Fibroblast of lung (primary cell): ENCODE measurements at regions not wholly inside any gene's neighbourhood (a gene's known extent, or its start where the extent isn't known, plus 50 kb on each side); places are given as distances from the start of the nearest gene placed in this dataset.

Experiments used
- DNase-seq, 2 donors: peaks; one replicate each; pipeline versions ENCODE4 v3.0.0 to v3.0.0-alpha.2; 2010; ENCODE audit warnings: low read depth in 2 of 2
- H2AFZ ChIP-seq: 2 replicates; pipeline ENCODE4 v1.5.1; 2012; ENCODE audit warnings: low read length, control low read depth, inconsistent platforms
- H3K27ac ChIP-seq: 2 replicates; pipeline ENCODE4 v1.5.1; 2011; ENCODE audit warnings: low read length, control low read depth; ENCODE audit not compliant: insufficient read depth
- H3K27me3 ChIP-seq: 2 replicates; pipeline ENCODE4 v1.5.1; 2011; ENCODE audit warnings: mild to moderate bottlenecking, low read length; ENCODE audit not compliant: control insufficient read depth, insufficient read depth
- H3K36me3 ChIP-seq: 2 replicates; pipeline ENCODE4 v1.5.1; 2011; ENCODE audit warnings: low read length; ENCODE audit not compliant: control insufficient read depth, insufficient read depth
- H3K4me1 ChIP-seq: 2 replicates; pipeline ENCODE4 v1.5.1; 2011; ENCODE audit warnings: low read length; ENCODE audit not compliant: control insufficient read depth, insufficient read depth; ENCODE audit errors: extremely low read depth
- H3K4me2 ChIP-seq: 2 replicates; pipeline ENCODE4 v1.5.1; 2011; ENCODE audit warnings: low read length, control low read depth; ENCODE audit not compliant: insufficient read depth; ENCODE audit errors: extremely low read depth
- H3K4me3 ChIP-seq, 4 experiments: fragments of 200-600 bp in 1 of 4; sonication (generic) in 1 of 4; replicated peaks in 1 of 4; 2 replicates each; pipeline ENCODE4 v1.5.1; 2011 to 2016; ENCODE audit warnings: low read length in 4 of 4, low read depth in 3 of 4, mild to moderate bottlenecking in 3 of 4, control low read depth in 2 of 4, inconsistent platforms in 1 of 4, mixed read lengths in 1 of 4; ENCODE audit not compliant: insufficient read depth in 1 of 4; ENCODE audit errors: control extremely low read depth in 1 of 4
- H3K79me2 ChIP-seq: 2 replicates; pipeline ENCODE4 v1.5.1; 2012; ENCODE audit warnings: mild to moderate bottlenecking, low read length, inconsistent platforms; ENCODE audit not compliant: control insufficient read depth, insufficient read depth
- H3K9ac ChIP-seq: 2 replicates; pipeline ENCODE4 v1.5.1; 2011; ENCODE audit warnings: mild to moderate bottlenecking, low read length, control low read depth; ENCODE audit not compliant: insufficient read depth
- H3K9me3 ChIP-seq: 2 replicates; pipeline ENCODE4 v1.5.1; 2012; ENCODE audit warnings: low read depth, low read length; ENCODE audit not compliant: control insufficient read depth, insufficient read depth
- H4K20me1 ChIP-seq: 2 replicates; pipeline ENCODE4 v1.5.1; 2011; ENCODE audit warnings: low read length; ENCODE audit not compliant: control insufficient read depth, insufficient read depth; ENCODE audit errors: extremely low read depth
- EZH2 ChIP-seq: IDR thresholded peaks from 2 replicates; pipeline ENCODE4 v1.5.1; 2012; ENCODE audit warnings: low read length, control low read depth, mild to moderate bottlenecking; ENCODE audit errors: missing control alignments
- TF ChIP-seq, protein P1 (sequence below), 2 donors: IDR thresholded peaks in 1 of 2; conservative IDR thresholded peaks in 1 of 2; 1 replicate in 1 of 2; 2 replicates in 1 of 2; pipeline ENCODE4 v1.5.1; 2011 to 2012; ENCODE audit warnings: low read length in 2 of 2, control low read depth in 1 of 2, inconsistent platforms in 1 of 2, low read depth in 1 of 2, mild to moderate bottlenecking in 1 of 2

- no peaks in the 10 kb centered on the region for H4K20me1 ChIP-seq
- H3K79me2 ChIP-seq, result no peaks in the 10 kb centered on the region
- H3K4me2 ChIP-seq, result no peak overlapping the region
- peaks cover 7% of the 10 kb centered on the region for H3K27me3 ChIP-seq
- TF ChIP-seq, protein P1, sequence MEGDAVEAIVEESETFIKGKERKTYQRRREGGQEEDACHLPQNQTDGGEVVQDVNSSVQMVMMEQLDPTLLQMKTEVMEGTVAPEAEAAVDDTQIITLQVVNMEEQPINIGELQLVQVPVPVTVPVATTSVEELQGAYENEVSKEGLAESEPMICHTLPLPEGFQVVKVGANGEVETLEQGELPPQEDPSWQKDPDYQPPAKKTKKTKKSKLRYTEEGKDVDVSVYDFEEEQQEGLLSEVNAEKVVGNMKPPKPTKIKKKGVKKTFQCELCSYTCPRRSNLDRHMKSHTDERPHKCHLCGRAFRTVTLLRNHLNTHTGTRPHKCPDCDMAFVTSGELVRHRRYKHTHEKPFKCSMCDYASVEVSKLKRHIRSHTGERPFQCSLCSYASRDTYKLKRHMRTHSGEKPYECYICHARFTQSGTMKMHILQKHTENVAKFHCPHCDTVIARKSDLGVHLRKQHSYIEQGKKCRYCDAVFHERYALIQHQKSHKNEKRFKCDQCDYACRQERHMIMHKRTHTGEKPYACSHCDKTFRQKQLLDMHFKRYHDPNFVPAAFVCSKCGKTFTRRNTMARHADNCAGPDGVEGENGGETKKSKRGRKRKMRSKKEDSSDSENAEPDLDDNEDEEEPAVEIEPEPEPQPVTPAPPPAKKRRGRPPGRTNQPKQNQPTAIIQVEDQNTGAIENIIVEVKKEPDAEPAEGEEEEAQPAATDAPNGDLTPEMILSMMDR (conservative IDR thresholded peaks at IDR 0.05 in 1 of 2, IDR thresholded peaks at IDR 0.05 in 1 of 2; ENCODE audit: low read depth in 1 of 2, low read length in 2 of 2), result no peak
- TF ChIP-seq EZH2, result no peak
- no peaks in the 10 kb centered on the region for H3K4me1 ChIP-seq
- no peaks in the 10 kb centered on the region for H3K36me3 ChIP-seq
- no peaks in the 10 kb centered on the region for H3K9me3 ChIP-seq
- no peak overlapping the region for H2AFZ ChIP-seq
- no peak for DNase-seq
- no peak overlapping the region for H3K4me3 ChIP-seq
- H3K9ac ChIP-seq, result no peak overlapping the region
- no peak overlapping the region for H3K27ac ChIP-seq
Observed at GRCh38 chr17:36750316-36750885, 149.0 kb downstream of the MRM1 start.

DNA sequence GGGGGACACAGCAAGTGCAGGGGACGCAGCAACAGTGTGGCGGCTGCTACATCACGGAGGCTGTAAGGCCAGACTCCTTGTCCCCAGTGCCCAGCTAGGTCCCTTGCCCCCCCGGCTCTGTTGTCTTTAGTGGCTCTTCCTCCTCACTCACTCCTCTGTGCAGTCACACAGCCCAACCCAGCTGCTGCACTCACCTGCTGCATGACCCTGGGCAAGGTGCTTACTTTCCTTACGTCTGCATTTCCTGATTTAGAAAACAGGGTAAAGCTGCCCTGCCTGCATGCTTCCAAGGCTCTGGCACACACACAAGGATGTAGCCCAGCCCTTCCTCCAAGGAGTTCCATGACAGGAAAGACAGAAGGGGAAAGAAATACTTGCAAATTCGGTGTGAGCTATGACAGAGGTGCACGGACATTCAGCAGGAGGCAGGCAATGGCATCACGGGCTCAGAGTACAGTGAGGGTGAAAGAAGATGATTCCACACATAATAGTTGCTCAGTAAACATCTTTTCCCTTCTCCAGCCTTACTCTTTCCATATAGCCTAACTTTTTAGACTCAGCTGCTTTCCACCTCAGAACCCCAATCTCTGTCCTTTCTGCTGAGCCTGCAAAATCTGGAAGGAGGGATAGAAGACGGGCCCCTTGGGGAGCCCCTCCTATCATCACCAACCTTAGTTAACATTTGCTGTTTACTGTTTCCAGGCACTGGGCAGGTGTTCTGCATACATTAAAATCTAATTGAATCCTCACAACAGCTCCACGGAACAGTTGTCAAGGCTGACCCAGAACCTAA, 150.9 kb downstream of the MRM1 start:
- no peak for DNase-seq
- Histone ChIP-seq H4K20me1 (no peaks in the 10 kb centered on the region), H3K9ac (no peak overlapping the region), H3K27me3 (peaks cover 7% of the 10 kb centered on the region), H2AFZ (no peak overlapping the region), H3K79me2 (no peaks in the 10 kb centered on the region), H3K27ac (no peak overlapping the region), H3K4me3 (no peak overlapping the region), H3K4me2 (no peak overlapping the region), H3K9me3 (no peaks in the 10 kb centered on the region), H3K36me3 (no peaks in the 10 kb centered on the region), H3K4me1 (no peaks in the 10 kb centered on the region)
- TF ChIP-seq, protein P1 (conservative IDR thresholded peaks at IDR 0.05 in 1 of 2, IDR thresholded peaks at IDR 0.05 in 1 of 2; ENCODE audit: low read depth in 1 of 2, low read length in 2 of 2), result no peak
- no peak for TF ChIP-seq EZH2

DNA sequence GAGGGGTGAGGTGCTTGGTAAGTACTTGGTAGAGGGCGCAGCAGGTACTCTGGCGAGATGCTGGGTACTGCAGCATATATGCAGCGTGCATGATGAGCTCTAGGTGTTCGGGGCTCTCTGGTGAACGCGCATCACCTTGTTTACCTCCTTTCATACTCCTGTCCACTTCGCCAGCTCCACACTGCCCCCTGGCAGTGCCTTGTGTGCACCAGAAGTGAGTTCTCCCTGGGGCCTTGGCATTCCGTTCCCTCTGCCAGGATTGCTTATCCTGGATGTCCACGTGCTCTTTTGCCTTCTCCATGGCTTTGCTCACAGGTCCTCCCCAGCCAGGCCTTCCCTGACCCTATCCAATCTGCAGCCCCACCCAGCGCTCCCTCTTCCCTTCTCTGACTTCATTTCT, 154.2 kb downstream of the MRM1 start:
- H3K9ac ChIP-seq, result no peak overlapping the region
- TF ChIP-seq, protein P1 (conservative IDR thresholded peaks at IDR 0.05 in 1 of 2, IDR thresholded peaks at IDR 0.05 in 1 of 2; ENCODE audit: low read depth in 1 of 2, low read length in 2 of 2), result peak in 1 of 2 donors; percentile 22
- no peak for TF ChIP-seq EZH2
- H3K4me3 ChIP-seq, result no peak overlapping the region
- H4K20me1 ChIP-seq, result no peaks in the 10 kb centered on the region
- no peaks in the 10 kb centered on the region for H3K36me3 ChIP-seq
- no peaks in the 10 kb centered on the region for H3K9me3 ChIP-seq
- no peaks in the 10 kb centered on the region for H3K79me2 ChIP-seq
- peaks cover 7% of the 10 kb centered on the region for H3K27me3 ChIP-seq
- no peak overlapping the region for H2AFZ ChIP-seq
- no peak overlapping the region for H3K4me2 ChIP-seq
- DNase-seq, result no peak
- no peaks in the 10 kb centered on the region for H3K4me1 ChIP-seq
- no peak overlapping the region for H3K27ac ChIP-seq
